Lung microvascular endothelial cell (primary cell): ENCODE measurements at regions not wholly inside any gene's neighbourhood (a gene's known extent, or its start where the extent isn't known, plus 50 kb on each side); places are given as distances from the start of the nearest gene placed in this dataset.
"Not testable (repeated sequence)": the region's sequence is repeated elsewhere in the genome, so short reads cannot be mapped to it uniquely, and the experiment has no call there.

ENCODE experiments used
- DNase-seq, 2 donors: peaks; one replicate each; pipeline versions ENCODE4 v3.0.0 to v3.0.0-alpha.2; 2010; ENCODE audit warnings: low read depth in 2 of 2

- no peak for DNase-seq
Measured at GRCh38 chr2:109690822-109691541, 76.8 kb downstream of the SOWAHC start.

- no peak for DNase-seq
Measured at GRCh38 chr2:109692013-109692743, 78.0 kb downstream of the SOWAHC start.

- DNase-seq: not testable (repeated sequence)
Measured at GRCh38 chr2:109692831-109693230, 78.7 kb downstream of the SOWAHC start.

- not testable (repeated sequence) for DNase-seq
Measured at GRCh38 chr2:109693292-109693691, 79.1 kb downstream of the SOWAHC start.

- DNase-seq: peak in 1 of 2 donors; percentile 45
Measured at GRCh38 chr2:109694190-109694589, 80.0 kb downstream of the SOWAHC start.

- no peak for DNase-seq
Measured at GRCh38 chr2:109695290-109695689, 81.1 kb downstream of the SOWAHC start.

- peak in 1 of 2 donors; percentile 26 for DNase-seq
Measured at GRCh38 chr2:109699646-109700045, 85.5 kb downstream of the SOWAHC start.

GRCh38 chr2:109700680-109701274 is 86.6 kb downstream of the SOWAHC start:
- no peak for DNase-seq

- DNase-seq: peak in 1 of 2 donors; percentile 30
Measured at GRCh38 chr2:109701362-109701761, 87.2 kb downstream of the SOWAHC start.

- DNase-seq: peak; percentile 59 to 62
Measured at GRCh38 chr2:109702250-109702985, 88.3 kb downstream of the SOWAHC start.

- DNase-seq: no peak
Measured at GRCh38 chr2:109703077-109703476, 88.9 kb downstream of the SOWAHC start.

- DNase-seq: no peak
Measured at GRCh38 chr2:109703798-109704197, 89.6 kb downstream of the SOWAHC start.

GRCh38 chr2:109707281-109708147 is 86.6 kb upstream of the RGPD5 start:
- no peak for DNase-seq

GRCh38 chr2:109710505-109711229 is 83.4 kb upstream of the RGPD5 start:
- no peak for DNase-seq

- DNase-seq: peak in 1 of 2 donors; percentile 57
Measured at GRCh38 chr2:109711230-109712122, 82.6 kb upstream of the RGPD5 start.

- DNase-seq: no peak
Measured at GRCh38 chr2:109712123-109712449, 82.0 kb upstream of the RGPD5 start.

- no peak for DNase-seq
Measured at GRCh38 chr2:109712746-109713145, 81.4 kb upstream of the RGPD5 start.

GRCh38 chr2:109715313-109715805 is 78.7 kb upstream of the RGPD5 start:
- DNase-seq: peak; percentile 50 to 78

- DNase-seq: not testable (repeated sequence)
Measured at GRCh38 chr2:109716596-109716995, 77.5 kb upstream of the RGPD5 start.
